Kidney tubule cell (primary cell): ENCODE measurements at regions not wholly inside any gene's neighbourhood (a gene's known extent, or its start where the extent isn't known, plus 50 kb on each side); places are given as distances from the start of the nearest gene placed in this dataset.

Experiments
- DNase-seq: peaks from one replicate; pipeline ENCODE4 v3.0.0-alpha.2; 2018; ENCODE audit warnings: low spot score

GRCh38 chr15:77540312-77541060 lies 92.2 kb downstream of the LINGO1 start:
- no peak for DNase-seq

- DNase-seq: no peak
Measured at GRCh38 chr15:77538793-77539497, 93.8 kb downstream of the LINGO1 start.

GRCh38 chr15:77538027-77538451 lies 94.7 kb downstream of the LINGO1 start:
- DNase-seq: no peak

- no peak for DNase-seq
Measured at GRCh38 chr15:77537006-77537405, 95.7 kb downstream of the LINGO1 start.

GRCh38 chr15:77535845-77536244 lies 96.9 kb downstream of the LINGO1 start:
- no peak for DNase-seq
